ENCODE measurements at regions not wholly inside any gene's neighbourhood (a gene's known extent, or its start where the extent isn't known, plus 50 kb on each side); places are given as distances from the start of the nearest gene placed in this dataset.

DNA sequence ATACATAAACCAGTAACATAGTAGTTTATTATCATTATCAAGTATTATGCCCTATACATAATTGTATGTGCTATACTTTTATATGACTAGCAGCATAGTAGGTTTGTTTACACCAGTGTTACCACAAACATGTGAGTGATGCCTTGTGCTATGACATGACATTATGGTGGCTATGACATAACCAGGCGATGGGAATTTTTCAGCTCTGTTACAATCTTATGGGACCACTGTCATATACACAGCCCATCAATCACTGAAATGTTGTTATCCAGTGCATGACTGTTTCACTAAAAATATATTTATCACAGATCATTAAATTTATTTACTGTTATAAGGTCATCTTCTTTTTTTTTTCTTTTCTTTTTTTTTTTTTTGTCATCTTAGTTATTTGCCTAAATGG, 674.5 kb downstream of the PCDH17 start (continued):
- TF ChIP-seq, protein P1, sequence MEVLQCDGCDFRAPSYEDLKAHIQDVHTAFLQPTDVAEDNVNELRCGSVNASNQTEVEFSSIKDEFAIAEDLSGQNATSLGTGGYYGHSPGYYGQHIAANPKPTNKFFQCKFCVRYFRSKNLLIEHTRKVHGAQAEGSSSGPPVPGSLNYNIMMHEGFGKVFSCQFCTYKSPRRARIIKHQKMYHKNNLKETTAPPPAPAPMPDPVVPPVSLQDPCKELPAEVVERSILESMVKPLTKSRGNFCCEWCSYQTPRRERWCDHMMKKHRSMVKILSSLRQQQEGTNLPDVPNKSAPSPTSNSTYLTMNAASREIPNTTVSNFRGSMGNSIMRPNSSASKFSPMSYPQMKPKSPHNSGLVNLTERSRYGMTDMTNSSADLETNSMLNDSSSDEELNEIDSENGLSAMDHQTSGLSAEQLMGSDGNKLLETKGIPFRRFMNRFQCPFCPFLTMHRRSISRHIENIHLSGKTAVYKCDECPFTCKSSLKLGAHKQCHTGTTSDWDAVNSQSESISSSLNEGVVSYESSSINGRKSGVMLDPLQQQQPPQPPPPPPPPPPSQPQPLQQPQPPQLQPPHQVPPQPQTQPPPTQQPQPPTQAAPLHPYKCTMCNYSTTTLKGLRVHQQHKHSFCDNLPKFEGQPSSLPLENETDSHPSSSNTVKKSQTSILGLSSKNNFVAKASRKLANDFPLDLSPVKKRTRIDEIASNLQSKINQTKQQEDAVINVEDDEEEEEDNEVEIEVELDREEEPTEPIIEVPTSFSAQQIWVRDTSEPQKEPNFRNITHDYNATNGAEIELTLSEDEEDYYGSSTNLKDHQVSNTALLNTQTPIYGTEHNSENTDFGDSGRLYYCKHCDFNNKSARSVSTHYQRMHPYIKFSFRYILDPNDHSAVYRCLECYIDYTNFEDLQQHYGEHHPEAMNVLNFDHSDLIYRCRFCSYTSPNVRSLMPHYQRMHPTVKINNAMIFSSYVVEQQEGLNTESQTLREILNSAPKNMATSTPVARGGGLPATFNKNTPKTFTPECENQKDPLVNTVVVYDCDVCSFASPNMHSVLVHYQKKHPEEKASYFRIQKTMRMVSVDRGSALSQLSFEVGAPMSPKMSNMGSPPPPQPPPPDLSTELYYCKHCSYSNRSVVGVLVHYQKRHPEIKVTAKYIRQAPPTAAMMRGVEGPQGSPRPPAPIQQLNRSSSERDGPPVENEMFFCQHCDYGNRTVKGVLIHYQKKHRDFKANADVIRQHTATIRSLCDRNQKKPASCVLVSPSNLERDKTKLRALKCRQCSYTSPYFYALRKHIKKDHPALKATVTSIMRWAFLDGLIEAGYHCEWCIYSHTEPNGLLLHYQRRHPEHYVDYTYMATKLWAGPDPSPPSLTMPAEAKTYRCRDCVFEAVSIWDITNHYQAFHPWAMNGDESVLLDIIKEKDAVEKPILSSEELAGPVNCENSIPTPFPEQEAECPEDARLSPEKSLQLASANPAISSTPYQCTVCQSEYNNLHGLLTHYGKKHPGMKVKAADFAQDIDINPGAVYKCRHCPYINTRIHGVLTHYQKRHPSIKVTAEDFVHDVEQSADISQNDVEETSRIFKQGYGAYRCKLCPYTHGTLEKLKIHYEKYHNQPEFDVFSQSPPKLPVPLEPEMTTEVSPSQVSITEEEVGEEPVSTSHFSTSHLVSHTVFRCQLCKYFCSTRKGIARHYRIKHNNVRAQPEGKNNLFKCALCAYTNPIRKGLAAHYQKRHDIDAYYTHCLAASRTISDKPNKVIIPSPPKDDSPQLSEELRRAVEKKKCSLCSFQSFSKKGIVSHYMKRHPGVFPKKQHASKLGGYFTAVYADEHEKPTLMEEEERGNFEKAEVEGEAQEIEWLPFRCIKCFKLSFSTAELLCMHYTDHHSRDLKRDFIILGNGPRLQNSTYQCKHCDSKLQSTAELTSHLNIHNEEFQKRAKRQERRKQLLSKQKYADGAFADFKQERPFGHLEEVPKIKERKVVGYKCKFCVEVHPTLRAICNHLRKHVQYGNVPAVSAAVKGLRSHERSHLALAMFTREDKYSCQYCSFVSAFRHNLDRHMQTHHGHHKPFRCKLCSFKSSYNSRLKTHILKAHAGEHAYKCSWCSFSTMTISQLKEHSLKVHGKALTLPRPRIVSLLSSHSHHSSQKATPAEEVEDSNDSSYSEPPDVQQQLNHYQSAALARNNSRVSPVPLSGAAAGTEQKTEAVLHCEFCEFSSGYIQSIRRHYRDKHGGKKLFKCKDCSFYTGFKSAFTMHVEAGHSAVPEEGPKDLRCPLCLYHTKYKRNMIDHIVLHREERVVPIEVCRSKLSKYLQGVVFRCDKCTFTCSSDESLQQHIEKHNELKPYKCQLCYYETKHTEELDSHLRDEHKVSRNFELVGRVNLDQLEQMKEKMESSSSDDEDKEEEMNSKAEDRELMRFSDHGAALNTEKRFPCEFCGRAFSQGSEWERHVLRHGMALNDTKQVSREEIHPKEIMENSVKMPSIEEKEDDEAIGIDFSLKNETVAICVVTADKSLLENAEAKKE (CRISPR knock-in tag; IDR thresholded peaks at IDR 0.05), result no peak

DNA sequence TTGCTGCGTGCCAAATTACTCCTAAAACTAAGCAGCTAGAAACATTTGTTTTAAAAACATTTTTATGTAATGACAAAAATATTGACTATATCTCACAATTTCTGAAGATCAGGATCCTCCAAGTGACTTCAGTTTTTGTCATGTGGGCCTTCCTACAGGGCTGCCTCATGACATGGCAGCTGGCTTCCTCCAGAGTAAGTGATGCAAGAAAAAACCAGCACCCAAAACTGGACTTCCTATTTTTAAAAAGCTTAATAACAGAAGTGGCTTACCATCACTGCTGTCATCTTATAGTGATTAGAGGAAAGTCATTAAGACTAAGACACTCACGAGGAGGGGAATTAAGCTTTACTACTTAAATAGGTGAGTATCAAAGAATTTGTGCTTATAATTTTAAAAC, 681.7 kb downstream of the PCDH17 start:
- DNase-seq (ENCODE audit: low spot score) (no peak), ATAC-seq (no peak)
- no peaks in the 10 kb centered on the region for H3K36me3 ChIP-seq (ENCODE audit: insufficient read depth)
- no peak overlapping the region for H3K27ac ChIP-seq (ENCODE audit: low read depth)
- no peak overlapping the region for H2AFZ ChIP-seq
- no peaks in the 10 kb centered on the region for H3F3A ChIP-seq (replicated peaks; ENCODE audit: low read depth)
- no peaks in the 10 kb centered on the region for H3K9me2 ChIP-seq (ENCODE audit: insufficient read depth)
- no peaks in the 10 kb centered on the region for H4K20me1 ChIP-seq (replicated peaks; ENCODE audit: insufficient read depth)
- no peaks in the 10 kb centered on the region for H3K36me3 Mint-ChIP-seq (ENCODE audit: low read depth)
- no peaks in the 10 kb centered on the region for H3K27me3 ChIP-seq (ENCODE audit: insufficient read depth)
- H3K79me2 ChIP-seq (replicated peaks; ENCODE audit: insufficient read depth), result no peaks in the 10 kb centered on the region
- H3K4me3 Mint-ChIP-seq, result no peak overlapping the region
- no peak overlapping the region for H3K4me2 ChIP-seq
- H3K27me3 Mint-ChIP-seq (ENCODE audit: insufficient read depth, low read depth, poor library complexity), result peaks cover 1% of the 10 kb centered on the region
- peaks cover 12% of the 10 kb centered on the region for H3K4me1 Mint-ChIP-seq
- H3K9me3 Mint-ChIP-seq, result peaks cover 5% of the 10 kb centered on the region; the same call in 2 of the 3 replicates
- H3K4me3 ChIP-seq, result no peak overlapping the region
- H3K27ac Mint-ChIP-seq, result no peak overlapping the region
- peaks cover 8% of the 10 kb centered on the region for H3K4me1 ChIP-seq (ENCODE audit: insufficient read depth)
- TF ChIP-seq, protein P2, sequence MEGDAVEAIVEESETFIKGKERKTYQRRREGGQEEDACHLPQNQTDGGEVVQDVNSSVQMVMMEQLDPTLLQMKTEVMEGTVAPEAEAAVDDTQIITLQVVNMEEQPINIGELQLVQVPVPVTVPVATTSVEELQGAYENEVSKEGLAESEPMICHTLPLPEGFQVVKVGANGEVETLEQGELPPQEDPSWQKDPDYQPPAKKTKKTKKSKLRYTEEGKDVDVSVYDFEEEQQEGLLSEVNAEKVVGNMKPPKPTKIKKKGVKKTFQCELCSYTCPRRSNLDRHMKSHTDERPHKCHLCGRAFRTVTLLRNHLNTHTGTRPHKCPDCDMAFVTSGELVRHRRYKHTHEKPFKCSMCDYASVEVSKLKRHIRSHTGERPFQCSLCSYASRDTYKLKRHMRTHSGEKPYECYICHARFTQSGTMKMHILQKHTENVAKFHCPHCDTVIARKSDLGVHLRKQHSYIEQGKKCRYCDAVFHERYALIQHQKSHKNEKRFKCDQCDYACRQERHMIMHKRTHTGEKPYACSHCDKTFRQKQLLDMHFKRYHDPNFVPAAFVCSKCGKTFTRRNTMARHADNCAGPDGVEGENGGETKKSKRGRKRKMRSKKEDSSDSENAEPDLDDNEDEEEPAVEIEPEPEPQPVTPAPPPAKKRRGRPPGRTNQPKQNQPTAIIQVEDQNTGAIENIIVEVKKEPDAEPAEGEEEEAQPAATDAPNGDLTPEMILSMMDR (conservative IDR thresholded peaks at IDR 0.05; ENCODE audit: low read depth in 2 of 2), result no peak
- TF ChIP-seq, protein P3, sequence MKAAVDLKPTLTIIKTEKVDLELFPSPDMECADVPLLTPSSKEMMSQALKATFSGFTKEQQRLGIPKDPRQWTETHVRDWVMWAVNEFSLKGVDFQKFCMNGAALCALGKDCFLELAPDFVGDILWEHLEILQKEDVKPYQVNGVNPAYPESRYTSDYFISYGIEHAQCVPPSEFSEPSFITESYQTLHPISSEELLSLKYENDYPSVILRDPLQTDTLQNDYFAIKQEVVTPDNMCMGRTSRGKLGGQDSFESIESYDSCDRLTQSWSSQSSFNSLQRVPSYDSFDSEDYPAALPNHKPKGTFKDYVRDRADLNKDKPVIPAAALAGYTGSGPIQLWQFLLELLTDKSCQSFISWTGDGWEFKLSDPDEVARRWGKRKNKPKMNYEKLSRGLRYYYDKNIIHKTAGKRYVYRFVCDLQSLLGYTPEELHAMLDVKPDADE (IDR thresholded peaks at IDR 0.05), result no peak
- TF ChIP-seq CREB1 (CRISPR knock-in tag; IDR thresholded peaks at IDR 0.05; ENCODE audit: low read depth) (no peak), JUNB (IDR thresholded peaks at IDR 0.05; ENCODE audit: unreplicated experiment) (no peak), EZH2phosphoT487 (IDR thresholded peaks at IDR 0.05; ENCODE audit: unreplicated experiment) (no peak), POLR2AphosphoS5 (IDR thresholded peaks at IDR 0.05; ENCODE audit: low read depth) (no peak)
- TF ChIP-seq, protein P1 (CRISPR knock-in tag; IDR thresholded peaks at IDR 0.05), result no peak

All from GM23338 (cell line).